ENCODE measurements at regions not wholly inside any gene's neighbourhood (a gene's known extent, or its start where the extent isn't known, plus 50 kb on each side); places are given as distances from the start of the nearest gene placed in this dataset.

DNA sequence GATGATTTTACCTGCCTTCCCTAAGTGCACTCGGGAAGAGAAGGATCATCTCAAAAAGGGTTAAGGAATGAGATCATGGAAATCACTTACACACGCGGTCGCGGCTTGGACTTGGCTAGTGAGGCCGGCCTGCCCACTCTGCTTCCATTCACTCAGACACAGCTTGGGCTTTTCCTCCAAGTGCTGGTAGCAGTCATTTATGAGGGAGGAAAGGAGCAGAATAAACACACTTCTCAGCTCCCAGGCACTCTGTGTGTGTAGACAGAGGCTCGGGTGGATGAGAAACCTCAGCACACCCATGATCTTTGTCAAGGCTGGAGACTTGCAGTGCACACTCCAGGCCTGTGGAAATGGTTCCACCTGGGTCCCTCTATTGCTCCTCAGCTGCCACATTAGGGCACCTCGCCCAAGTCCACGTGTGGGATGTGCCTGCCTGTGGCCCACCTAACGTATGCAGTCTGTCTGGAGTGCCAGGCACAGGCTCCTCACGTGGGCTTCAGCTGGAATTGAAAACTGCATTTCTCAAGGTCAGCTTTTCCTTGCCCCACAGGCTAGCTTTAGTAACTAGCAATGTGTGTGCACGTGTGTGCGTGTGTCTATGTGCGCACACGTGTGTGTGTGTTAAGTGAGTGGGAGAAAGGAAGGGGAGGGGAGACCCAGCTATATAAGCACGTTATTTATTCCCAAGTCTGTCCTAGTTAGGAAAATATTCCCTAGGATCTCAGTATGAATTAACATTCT lies 288.4 kb downstream of the SOX11 start:
- H3K9me3 Mint-ChIP-seq: no peaks in the 10 kb centered on the region
- peaks cover 3% of the 10 kb centered on the region for H3K27me3 Mint-ChIP-seq (ENCODE audit: low read depth)
- H3K4me1 Mint-ChIP-seq (ENCODE audit: low read depth): no peaks in the 10 kb centered on the region
- no peak overlapping the region for H3K27ac Mint-ChIP-seq
- CTCF ChIA-PET: no interaction called here
- no peak for DNase-seq
- intact Hi-C loops (cut with micrococcal nuclease): no loop called here
- H3K4me3 Mint-ChIP-seq: no peak overlapping the region
- no peaks in the 10 kb centered on the region for H3K36me3 Mint-ChIP-seq (ENCODE audit: low read depth)

DNA sequence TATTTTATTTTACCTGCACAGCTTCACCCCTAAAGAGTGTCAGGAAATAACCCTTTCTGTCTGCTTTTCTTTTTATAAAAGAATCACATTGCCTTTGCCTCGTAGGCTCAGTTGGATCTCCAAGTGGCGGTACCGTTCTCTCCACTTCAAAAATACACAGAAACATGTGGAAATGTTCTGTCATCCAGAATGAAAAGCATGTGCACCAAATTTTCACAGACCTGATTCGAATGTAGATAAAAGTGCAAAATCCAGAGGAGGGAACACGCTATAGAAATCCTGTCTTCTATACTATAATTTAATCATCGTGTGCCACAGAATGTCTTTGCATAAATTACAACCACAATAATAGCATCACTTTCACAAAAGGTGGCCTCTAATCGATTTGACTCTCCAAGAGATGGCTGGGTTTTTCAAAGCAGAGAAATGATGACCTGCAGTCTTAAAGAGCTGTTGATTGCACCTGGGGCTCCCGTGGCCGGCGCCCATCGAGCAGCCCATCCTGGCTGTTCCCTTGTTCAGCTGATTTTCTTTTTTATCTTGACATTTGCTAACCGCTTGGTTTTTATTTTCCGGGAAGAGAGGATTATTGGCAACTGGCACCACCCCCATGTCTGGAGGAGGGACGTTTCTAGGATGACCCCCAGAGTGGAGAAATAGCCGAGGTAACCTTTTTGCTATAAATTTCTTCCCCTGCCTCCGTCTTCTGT lies 290.2 kb downstream of the SOX11 start:
- no peak for DNase-seq
- intact Hi-C loops (cut with micrococcal nuclease): no loop called here
- CTCF ChIA-PET: no interaction called here

DNA sequence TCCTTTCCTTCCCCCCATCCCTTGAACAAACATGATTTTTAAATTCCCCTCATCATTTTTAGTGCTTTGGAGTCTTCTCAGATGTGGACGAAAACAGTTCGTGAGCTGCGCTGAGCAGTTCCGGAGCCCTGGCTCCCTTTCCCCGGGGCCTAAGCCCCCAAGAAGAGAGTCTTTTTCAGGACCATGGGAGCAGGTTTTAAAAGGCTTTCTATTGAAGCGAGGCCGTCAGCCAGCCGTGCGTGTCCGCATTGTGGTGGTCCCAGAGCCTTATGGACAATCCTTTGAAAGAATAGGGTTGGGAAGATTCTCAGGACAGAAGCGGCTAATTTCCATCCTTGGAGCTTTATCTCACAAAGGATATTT lies 290.7 kb downstream of the SOX11 start:
- Mint-ChIP-seq H3K9me3 (no peaks in the 10 kb centered on the region), H3K4me3 (no peak overlapping the region), H3K27me3 (ENCODE audit: low read depth) (peaks cover 3% of the 10 kb centered on the region), H3K36me3 (ENCODE audit: low read depth) (no peaks in the 10 kb centered on the region), H3K4me1 (ENCODE audit: low read depth) (no peaks in the 10 kb centered on the region), H3K27ac (no peak overlapping the region)
- DNase-seq: no peak
- CTCF ChIA-PET: no interaction called here
- intact Hi-C loops (cut with micrococcal nuclease): no loop called here

More for the DNA sequence above, 290.2 kb downstream of the SOX11 start:
- Mint-ChIP-seq H3K36me3 (ENCODE audit: low read depth) (no peaks in the 10 kb centered on the region), H3K4me3 (no peak overlapping the region), H3K4me1 (ENCODE audit: low read depth) (no peaks in the 10 kb centered on the region), H3K27me3 (ENCODE audit: low read depth) (peaks cover 3% of the 10 kb centered on the region), H3K9me3 (no peaks in the 10 kb centered on the region), H3K27ac (no peak overlapping the region)

- no peak for DNase-seq
- H3K27me3 Mint-ChIP-seq (ENCODE audit: low read depth): peaks cover 3% of the 10 kb centered on the region
- no peak overlapping the region for H3K4me3 Mint-ChIP-seq
- CTCF ChIA-PET: no interaction called here
- no peaks in the 10 kb centered on the region for H3K36me3 Mint-ChIP-seq (ENCODE audit: low read depth)
- no peaks in the 10 kb centered on the region for H3K9me3 Mint-ChIP-seq
- no peak overlapping the region for H3K27ac Mint-ChIP-seq
- intact Hi-C loops (cut with micrococcal nuclease): no loop called here
- H3K4me1 Mint-ChIP-seq (ENCODE audit: low read depth): no peaks in the 10 kb centered on the region
These were observed 291.5 kb downstream of the SOX11 start for GRCh38 chr2:5983511-5984272.

GRCh38 chr2:5984273-5984655 lies 292.1 kb downstream of the SOX11 start:
- no peak overlapping the region for H3K27ac Mint-ChIP-seq

GRCh38 chr2:5984946-5985345 lies 292.8 kb downstream of the SOX11 start:
- no peak overlapping the region for H3K27ac Mint-ChIP-seq
- DNase-seq: no peak
- peaks cover 3% of the 10 kb centered on the region for H3K27me3 Mint-ChIP-seq (ENCODE audit: low read depth)
- H3K9me3 Mint-ChIP-seq: no peaks in the 10 kb centered on the region
- CTCF ChIA-PET: no interaction called here
- no peaks in the 10 kb centered on the region for H3K36me3 Mint-ChIP-seq (ENCODE audit: low read depth)
- intact Hi-C loops (cut with micrococcal nuclease): no loop called here
- H3K4me3 Mint-ChIP-seq: no peak overlapping the region
- H3K4me1 Mint-ChIP-seq (ENCODE audit: low read depth): no peaks in the 10 kb centered on the region

More at GRCh38 chr2:5984273-5984655, 292.1 kb downstream of the SOX11 start:
- H3K27me3 Mint-ChIP-seq (ENCODE audit: low read depth): peaks cover 3% of the 10 kb centered on the region
- no peak for DNase-seq
- no peaks in the 10 kb centered on the region for H3K4me1 Mint-ChIP-seq (ENCODE audit: low read depth)
- no peaks in the 10 kb centered on the region for H3K9me3 Mint-ChIP-seq
- no peak overlapping the region for H3K4me3 Mint-ChIP-seq
- CTCF ChIA-PET: no interaction called here
- intact Hi-C loops (cut with micrococcal nuclease): no loop called here
- H3K36me3 Mint-ChIP-seq (ENCODE audit: low read depth): no peaks in the 10 kb centered on the region

- Mint-ChIP-seq H3K36me3 (ENCODE audit: low read depth) (no peaks in the 10 kb centered on the region), H3K27me3 (ENCODE audit: low read depth) (peaks cover 3% of the 10 kb centered on the region), H3K9me3 (no peaks in the 10 kb centered on the region), H3K4me3 (no peak overlapping the region), H3K27ac (no peak overlapping the region), H3K4me1 (ENCODE audit: low read depth) (no peaks in the 10 kb centered on the region)
- no peak for DNase-seq
- CTCF ChIA-PET: no interaction called here
- intact Hi-C loops (cut with micrococcal nuclease): no loop called here
These were observed 293.6 kb downstream of the SOX11 start for GRCh38 chr2:5985536-5986385.

- H3K4me1 Mint-ChIP-seq (ENCODE audit: low read depth): no peaks in the 10 kb centered on the region
- intact Hi-C loops (cut with micrococcal nuclease): no loop called here
- CTCF ChIA-PET: no interaction called here
- peaks cover 3% of the 10 kb centered on the region for H3K27me3 Mint-ChIP-seq (ENCODE audit: low read depth)
- no peak overlapping the region for H3K27ac Mint-ChIP-seq
- H3K9me3 Mint-ChIP-seq: no peaks in the 10 kb centered on the region
- no peaks in the 10 kb centered on the region for H3K36me3 Mint-ChIP-seq (ENCODE audit: low read depth)
- DNase-seq: no peak
- H3K4me3 Mint-ChIP-seq: no peak overlapping the region
These were observed 294.9 kb downstream of the SOX11 start for GRCh38 chr2:5986801-5987787.

GRCh38 chr2:5988120-5988519 lies 295.9 kb downstream of the SOX11 start:
- CTCF ChIA-PET: no interaction called here

GRCh38 chr2:5990086-5990485 lies 297.9 kb downstream of the SOX11 start:
- H3K4me1 Mint-ChIP-seq (ENCODE audit: low read depth): no peaks in the 10 kb centered on the region
- no peaks in the 10 kb centered on the region for H3K36me3 Mint-ChIP-seq (ENCODE audit: low read depth)
- no peaks in the 10 kb centered on the region for H3K27me3 Mint-ChIP-seq (ENCODE audit: low read depth)
- H3K27ac Mint-ChIP-seq: no peak overlapping the region
- no peak for DNase-seq
- CTCF ChIA-PET: no interaction called here
- intact Hi-C loops (cut with micrococcal nuclease): no loop called here
- no peak overlapping the region for H3K4me3 Mint-ChIP-seq
- no peaks in the 10 kb centered on the region for H3K9me3 Mint-ChIP-seq

More at GRCh38 chr2:5988120-5988519, 295.9 kb downstream of the SOX11 start:
- Mint-ChIP-seq H3K27me3 (ENCODE audit: low read depth) (peaks cover 3% of the 10 kb centered on the region), H3K4me1 (ENCODE audit: low read depth) (no peaks in the 10 kb centered on the region), H3K4me3 (no peak overlapping the region), H3K27ac (no peak overlapping the region), H3K36me3 (ENCODE audit: low read depth) (no peaks in the 10 kb centered on the region), H3K9me3 (no peaks in the 10 kb centered on the region)
- intact Hi-C loops (cut with micrococcal nuclease): no loop called here
- no peak for DNase-seq

DNA sequence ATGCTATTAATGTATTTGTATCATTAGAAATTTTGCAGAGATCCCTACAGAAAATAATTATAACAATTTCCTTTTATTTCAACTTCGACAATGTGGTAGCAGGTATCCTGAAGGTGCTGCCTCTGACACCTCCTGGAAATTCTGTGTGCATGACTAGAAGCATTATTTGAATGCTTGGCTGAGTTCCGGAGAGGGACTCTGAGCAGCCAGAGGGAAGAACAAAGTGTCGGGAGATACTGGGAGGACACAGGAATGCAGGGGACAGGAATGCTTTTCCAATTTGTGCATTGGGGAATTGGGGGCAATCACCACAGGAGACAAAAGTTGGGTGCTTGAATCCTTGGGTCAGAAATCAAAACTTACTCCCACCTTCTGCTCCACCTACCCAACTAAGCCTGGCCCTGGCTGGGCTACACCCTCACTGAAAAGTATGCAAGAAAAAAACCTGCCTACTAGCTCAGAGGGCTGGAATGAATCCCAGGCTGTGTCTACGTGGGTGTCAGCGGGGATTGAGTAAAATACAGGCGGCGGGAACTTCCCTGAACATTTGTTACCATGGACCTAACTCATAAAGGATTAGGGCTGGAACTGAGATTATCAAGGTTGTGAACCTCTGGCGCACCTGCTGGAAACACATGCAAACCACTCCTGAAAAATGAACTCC lies 299.3 kb downstream of the SOX11 start:
- no peaks in the 10 kb centered on the region for H3K9me3 Mint-ChIP-seq
- H3K4me3 Mint-ChIP-seq: no peak overlapping the region
- CTCF ChIA-PET: no interaction called here
- no peaks in the 10 kb centered on the region for H3K27me3 Mint-ChIP-seq (ENCODE audit: low read depth)
- intact Hi-C loops (cut with micrococcal nuclease): no loop called here
- no peak for DNase-seq
- H3K4me1 Mint-ChIP-seq (ENCODE audit: low read depth): no peaks in the 10 kb centered on the region
- H3K36me3 Mint-ChIP-seq (ENCODE audit: low read depth): no peaks in the 10 kb centered on the region
- H3K27ac Mint-ChIP-seq: no peak overlapping the region

All from activated naive CD4-positive, alpha-beta T cell treated with anti-CD3 and anti-CD28 coated beads for 36 hours (primary cell).